ENCODE measurements at regions not wholly inside any gene's neighbourhood (a gene's known extent, or its start where the extent isn't known, plus 50 kb on each side); places are given as distances from the start of the nearest gene placed in this dataset.

DNA sequence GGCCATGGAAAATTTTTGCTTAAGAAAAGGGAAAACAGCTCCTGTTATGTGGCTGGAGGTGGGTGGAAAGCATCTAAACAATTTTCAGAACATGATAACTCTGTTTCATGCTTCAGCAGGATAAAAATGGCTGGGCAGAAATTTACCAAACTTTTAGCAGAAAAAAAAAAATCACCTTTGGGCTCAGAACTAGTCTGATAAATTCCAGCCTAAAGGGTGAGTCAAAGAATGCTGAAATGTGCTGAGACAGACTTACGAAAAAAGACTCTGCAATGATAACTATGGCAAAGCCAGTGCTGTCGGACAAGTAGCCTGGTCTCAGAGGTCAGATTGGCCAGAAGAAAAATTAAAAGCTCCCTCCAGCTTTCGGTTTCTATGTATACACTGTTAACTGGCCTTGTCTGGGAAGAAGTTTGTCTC, 123.6 kb downstream of the LRATD1 start:
- Histone ChIP-seq H2AFZ (ENCODE audit: low read length) (no peak overlapping the region), H3K79me2 (ENCODE audit: insufficient read depth, low read length) (no peaks in the 10 kb centered on the region), H3K4me3 (ENCODE audit: low read depth, low read length, poor library complexity, severe bottlenecking) (no peak overlapping the region), H3K4me1 (ENCODE audit: insufficient read depth, low read length, severe bottlenecking) (no peaks in the 10 kb centered on the region), H3F3A (ENCODE audit: insufficient read depth, low read length) (no peaks in the 10 kb centered on the region), H3K9me3 (ENCODE audit: low read length) (no peaks in the 10 kb centered on the region), H3K9me2 (ENCODE audit: low read depth, low read length) (no peaks in the 10 kb centered on the region), H3K27me3 (ENCODE audit: insufficient read depth, low read length) (no peaks in the 10 kb centered on the region), H3K4me2 (ENCODE audit: low read length) (no peak overlapping the region), H3K27ac (ENCODE audit: low read depth, low read length, poor library complexity, severe bottlenecking) (no peak overlapping the region), H3K9ac (ENCODE audit: low read length) (no peak overlapping the region), H3K36me3 (ENCODE audit: insufficient read depth, low read length) (no peaks in the 10 kb centered on the region), H4K20me1 (ENCODE audit: insufficient read depth, low read length) (no peaks in the 10 kb centered on the region)
- TF ChIP-seq EZH2 (IDR thresholded peaks at IDR 0.05; ENCODE audit: borderline replicate concordance, low read length) = no peak
- TF ChIP-seq, protein P1, sequence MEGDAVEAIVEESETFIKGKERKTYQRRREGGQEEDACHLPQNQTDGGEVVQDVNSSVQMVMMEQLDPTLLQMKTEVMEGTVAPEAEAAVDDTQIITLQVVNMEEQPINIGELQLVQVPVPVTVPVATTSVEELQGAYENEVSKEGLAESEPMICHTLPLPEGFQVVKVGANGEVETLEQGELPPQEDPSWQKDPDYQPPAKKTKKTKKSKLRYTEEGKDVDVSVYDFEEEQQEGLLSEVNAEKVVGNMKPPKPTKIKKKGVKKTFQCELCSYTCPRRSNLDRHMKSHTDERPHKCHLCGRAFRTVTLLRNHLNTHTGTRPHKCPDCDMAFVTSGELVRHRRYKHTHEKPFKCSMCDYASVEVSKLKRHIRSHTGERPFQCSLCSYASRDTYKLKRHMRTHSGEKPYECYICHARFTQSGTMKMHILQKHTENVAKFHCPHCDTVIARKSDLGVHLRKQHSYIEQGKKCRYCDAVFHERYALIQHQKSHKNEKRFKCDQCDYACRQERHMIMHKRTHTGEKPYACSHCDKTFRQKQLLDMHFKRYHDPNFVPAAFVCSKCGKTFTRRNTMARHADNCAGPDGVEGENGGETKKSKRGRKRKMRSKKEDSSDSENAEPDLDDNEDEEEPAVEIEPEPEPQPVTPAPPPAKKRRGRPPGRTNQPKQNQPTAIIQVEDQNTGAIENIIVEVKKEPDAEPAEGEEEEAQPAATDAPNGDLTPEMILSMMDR (IDR thresholded peaks at IDR 0.05; ENCODE audit: low read length) = no peak

DNA sequence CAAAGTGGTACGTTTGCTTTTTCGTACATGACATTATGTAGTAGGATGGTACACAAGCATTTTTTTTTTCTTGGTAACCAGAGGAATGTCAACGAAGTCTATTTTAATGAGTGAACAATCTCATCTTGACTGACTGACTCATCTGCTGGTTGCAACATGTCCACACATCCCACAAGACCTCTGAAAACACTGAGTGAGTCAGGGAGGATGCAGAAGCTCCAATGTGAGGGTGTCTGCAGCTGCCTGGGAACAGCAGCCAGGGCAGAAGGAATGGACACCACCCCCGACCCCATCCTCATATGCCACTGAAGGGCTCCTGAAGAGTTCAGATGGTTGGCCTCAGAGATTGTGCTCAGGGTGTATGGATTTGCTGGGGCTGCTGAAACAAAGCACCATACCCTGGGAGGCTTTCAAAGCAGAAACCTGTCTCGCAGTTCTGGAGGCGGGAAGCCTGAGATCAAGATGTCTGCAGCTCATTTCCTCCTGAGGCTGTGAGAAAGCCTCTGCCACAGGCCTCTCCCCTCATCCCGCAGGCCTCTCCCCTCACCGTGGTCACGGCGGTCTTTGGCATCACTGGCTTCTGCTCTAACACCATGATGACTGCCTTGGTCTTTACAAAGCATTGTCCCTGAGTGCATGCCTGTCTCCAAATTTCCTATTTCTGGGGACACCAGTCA, 124.6 kb downstream of the LRATD1 start:
- H3K9me2 ChIP-seq (ENCODE audit: low read depth, low read length) = no peaks in the 10 kb centered on the region
- no peaks in the 10 kb centered on the region for H3K4me1 ChIP-seq (ENCODE audit: insufficient read depth, low read length, severe bottlenecking)
- H3K9ac ChIP-seq (ENCODE audit: low read length) = no peak overlapping the region
- H3K27me3 ChIP-seq (ENCODE audit: insufficient read depth, low read length) = no peaks in the 10 kb centered on the region
- no peak overlapping the region for H3K27ac ChIP-seq (ENCODE audit: low read depth, low read length, poor library complexity, severe bottlenecking)
- no peaks in the 10 kb centered on the region for H3F3A ChIP-seq (ENCODE audit: insufficient read depth, low read length)
- no peak overlapping the region for H3K4me2 ChIP-seq (ENCODE audit: low read length)
- H3K79me2 ChIP-seq (ENCODE audit: insufficient read depth, low read length) = no peaks in the 10 kb centered on the region
- no peaks in the 10 kb centered on the region for H3K36me3 ChIP-seq (ENCODE audit: insufficient read depth, low read length)
- H3K9me3 ChIP-seq (ENCODE audit: low read length) = no peaks in the 10 kb centered on the region
- H4K20me1 ChIP-seq (ENCODE audit: insufficient read depth, low read length) = no peaks in the 10 kb centered on the region
- H3K4me3 ChIP-seq (ENCODE audit: low read depth, low read length, poor library complexity, severe bottlenecking) = no peak overlapping the region
- no peak for TF ChIP-seq EZH2 (IDR thresholded peaks at IDR 0.05; ENCODE audit: borderline replicate concordance, low read length)
- TF ChIP-seq, protein P1 (IDR thresholded peaks at IDR 0.05; ENCODE audit: low read length) = no peak
- H2AFZ ChIP-seq (ENCODE audit: low read length) = no peak overlapping the region

DNA sequence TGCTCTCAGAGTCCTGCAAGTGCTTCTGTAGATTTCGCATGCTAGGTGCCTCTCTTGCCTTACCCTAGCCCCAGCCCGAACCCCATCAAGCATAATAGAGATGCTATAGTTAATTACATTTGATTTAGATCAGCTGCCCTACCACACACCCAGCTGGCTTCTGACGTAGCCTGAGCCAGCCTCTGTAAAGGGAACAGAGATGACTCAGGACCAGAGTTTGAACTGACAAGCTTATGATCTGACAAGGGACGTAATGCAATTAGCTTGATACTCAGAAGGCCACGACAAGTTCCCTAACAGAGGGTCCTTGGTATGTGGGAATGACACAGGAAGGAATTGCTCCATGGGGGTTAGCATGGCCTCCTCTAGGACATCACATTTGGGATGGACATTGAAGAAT, 126.6 kb downstream of the LRATD1 start:
- H3K27ac ChIP-seq (ENCODE audit: low read depth, low read length, poor library complexity, severe bottlenecking) = no peak overlapping the region
- H3K9me3 ChIP-seq (ENCODE audit: low read length) = no peaks in the 10 kb centered on the region
- H3K27me3 ChIP-seq (ENCODE audit: insufficient read depth, low read length) = no peaks in the 10 kb centered on the region
- H3K79me2 ChIP-seq (ENCODE audit: insufficient read depth, low read length) = no peaks in the 10 kb centered on the region
- H3F3A ChIP-seq (ENCODE audit: insufficient read depth, low read length) = no peaks in the 10 kb centered on the region
- H3K4me2 ChIP-seq (ENCODE audit: low read length) = no peak overlapping the region
- no peak overlapping the region for H2AFZ ChIP-seq (ENCODE audit: low read length)
- H3K36me3 ChIP-seq (ENCODE audit: insufficient read depth, low read length) = no peaks in the 10 kb centered on the region
- H3K9ac ChIP-seq (ENCODE audit: low read length) = no peak overlapping the region
- no peaks in the 10 kb centered on the region for H4K20me1 ChIP-seq (ENCODE audit: insufficient read depth, low read length)
- H3K4me3 ChIP-seq (ENCODE audit: low read depth, low read length, poor library complexity, severe bottlenecking) = no peak overlapping the region
- H3K4me1 ChIP-seq (ENCODE audit: insufficient read depth, low read length, severe bottlenecking) = no peaks in the 10 kb centered on the region
- TF ChIP-seq, protein P1 (IDR thresholded peaks at IDR 0.05; ENCODE audit: low read length) = no peak
- TF ChIP-seq EZH2 (IDR thresholded peaks at IDR 0.05; ENCODE audit: borderline replicate concordance, low read length) = no peak
- H3K9me2 ChIP-seq (ENCODE audit: low read depth, low read length) = no peaks in the 10 kb centered on the region

Data from OCI-LY1 (cell line).